ENCODE measurements at regions not wholly inside any gene's neighbourhood (a gene's known extent, or its start where the extent isn't known, plus 50 kb on each side); places are given as distances from the start of the nearest gene placed in this dataset.

DNA sequence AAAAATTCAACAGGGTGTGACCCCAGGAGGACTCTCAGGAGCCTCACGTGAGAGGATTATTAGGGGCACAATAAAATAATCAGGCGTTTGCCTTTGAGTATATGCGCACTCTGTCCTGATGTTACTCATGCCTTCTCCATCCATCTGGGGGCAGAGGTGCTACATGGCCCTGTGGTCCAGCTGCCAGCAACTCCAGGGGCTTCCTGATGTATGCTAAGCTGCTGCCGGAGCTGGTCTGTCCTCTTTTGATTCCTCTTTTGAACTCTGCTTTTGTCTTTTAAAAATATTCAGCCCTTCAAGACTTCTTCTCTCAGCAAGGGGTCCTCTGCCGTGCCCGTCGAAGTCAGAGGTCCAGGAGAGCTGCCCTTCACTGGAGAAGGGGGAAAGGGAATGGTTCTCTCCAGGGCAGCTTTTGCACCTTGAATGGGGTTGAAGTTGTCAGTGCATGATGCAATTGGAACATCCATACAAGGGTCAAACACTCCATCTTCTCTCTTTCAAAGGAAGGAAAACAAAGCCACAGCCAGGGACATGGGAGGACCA lies 431.4 kb downstream of the SHISA9 start:
- H3K4me1 ChIP-seq (ENCODE audit: control insufficient read depth, insufficient read depth, low read length): no peaks in the 10 kb centered on the region
- H3K27ac ChIP-seq (ENCODE audit: extremely low read depth, low read depth, low read length): no peak overlapping the region
- H3K36me3 ChIP-seq (ENCODE audit: control insufficient read depth in 2 of 2, insufficient read depth in 1 of 2, low read length in 2 of 2): no peaks in the 10 kb centered on the region
- TF ChIP-seq ZNF302 (tag by site-specific recombination; IDR thresholded peaks at IDR 0.05; ENCODE audit: low read depth) (no peak), ZNF366 (tag by site-specific recombination; conservative IDR thresholded peaks at IDR 0.05) (no peak), SCRT2 (tag by site-specific recombination; IDR thresholded peaks at IDR 0.05) (no peak), ZBTB20 (tag by site-specific recombination; IDR thresholded peaks at IDR 0.05) (no peak), ZNF140 (tag by site-specific recombination; IDR thresholded peaks at IDR 0.05) (no peak), ZNF585B (tag by site-specific recombination; IDR thresholded peaks at IDR 0.05) (no peak), ZNF626 (tag by site-specific recombination; IDR thresholded peaks at IDR 0.05) (no peak), ZNF776 (tag by site-specific recombination; IDR thresholded peaks at IDR 0.05; ENCODE audit: borderline replicate concordance) (no peak), ZNF10 (tag by site-specific recombination; IDR thresholded peaks at IDR 0.05) (no peak)
- TF ChIP-seq, protein P1, sequence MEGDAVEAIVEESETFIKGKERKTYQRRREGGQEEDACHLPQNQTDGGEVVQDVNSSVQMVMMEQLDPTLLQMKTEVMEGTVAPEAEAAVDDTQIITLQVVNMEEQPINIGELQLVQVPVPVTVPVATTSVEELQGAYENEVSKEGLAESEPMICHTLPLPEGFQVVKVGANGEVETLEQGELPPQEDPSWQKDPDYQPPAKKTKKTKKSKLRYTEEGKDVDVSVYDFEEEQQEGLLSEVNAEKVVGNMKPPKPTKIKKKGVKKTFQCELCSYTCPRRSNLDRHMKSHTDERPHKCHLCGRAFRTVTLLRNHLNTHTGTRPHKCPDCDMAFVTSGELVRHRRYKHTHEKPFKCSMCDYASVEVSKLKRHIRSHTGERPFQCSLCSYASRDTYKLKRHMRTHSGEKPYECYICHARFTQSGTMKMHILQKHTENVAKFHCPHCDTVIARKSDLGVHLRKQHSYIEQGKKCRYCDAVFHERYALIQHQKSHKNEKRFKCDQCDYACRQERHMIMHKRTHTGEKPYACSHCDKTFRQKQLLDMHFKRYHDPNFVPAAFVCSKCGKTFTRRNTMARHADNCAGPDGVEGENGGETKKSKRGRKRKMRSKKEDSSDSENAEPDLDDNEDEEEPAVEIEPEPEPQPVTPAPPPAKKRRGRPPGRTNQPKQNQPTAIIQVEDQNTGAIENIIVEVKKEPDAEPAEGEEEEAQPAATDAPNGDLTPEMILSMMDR (tag by site-specific recombination; IDR thresholded peaks at IDR 0.05): no peak
- TF ChIP-seq, protein P2, sequence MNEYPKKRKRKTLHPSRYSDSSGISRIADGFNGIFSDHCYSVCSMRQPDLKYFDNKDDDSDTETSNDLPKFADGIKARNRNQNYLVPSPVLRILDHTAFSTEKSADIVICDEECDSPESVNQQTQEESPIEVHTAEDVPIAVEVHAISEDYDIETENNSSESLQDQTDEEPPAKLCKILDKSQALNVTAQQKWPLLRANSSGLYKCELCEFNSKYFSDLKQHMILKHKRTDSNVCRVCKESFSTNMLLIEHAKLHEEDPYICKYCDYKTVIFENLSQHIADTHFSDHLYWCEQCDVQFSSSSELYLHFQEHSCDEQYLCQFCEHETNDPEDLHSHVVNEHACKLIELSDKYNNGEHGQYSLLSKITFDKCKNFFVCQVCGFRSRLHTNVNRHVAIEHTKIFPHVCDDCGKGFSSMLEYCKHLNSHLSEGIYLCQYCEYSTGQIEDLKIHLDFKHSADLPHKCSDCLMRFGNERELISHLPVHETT (tag by site-specific recombination; IDR thresholded peaks at IDR 0.05): no peak
- ChIA-PET POLR2A (no interaction called here), CTCF (no interaction called here)
- no peak overlapping the region for H3K4me3 ChIP-seq (ENCODE audit: low read depth, low read length)
- no peaks in the 10 kb centered on the region for H3K9me3 ChIP-seq (ENCODE audit: control insufficient read depth, insufficient read depth, low read depth, low read length)

DNA sequence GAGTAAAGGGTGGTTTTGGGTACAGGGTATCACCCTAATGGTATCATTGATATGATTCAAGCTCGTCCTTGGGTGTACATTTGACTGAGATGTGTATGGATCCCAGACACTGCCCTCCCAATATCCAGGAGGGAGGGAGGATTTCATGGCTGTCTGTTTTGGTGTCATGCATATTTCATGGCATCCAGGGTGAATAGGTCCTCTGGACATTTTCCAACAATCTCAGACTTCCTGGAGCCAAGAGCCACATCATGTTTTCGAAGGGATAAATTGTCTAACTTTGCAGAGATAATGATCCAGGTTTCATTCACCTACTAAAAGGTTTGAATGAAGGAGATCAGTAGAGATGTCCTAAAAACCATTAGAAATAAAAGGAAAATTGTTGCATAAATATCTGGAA lies 431.9 kb downstream of the SHISA9 start:
- Histone ChIP-seq H3K4me1 (ENCODE audit: control insufficient read depth, insufficient read depth, low read length) (no peaks in the 10 kb centered on the region), H3K36me3 (ENCODE audit: control insufficient read depth in 2 of 2, insufficient read depth in 1 of 2, low read length in 2 of 2) (no peaks in the 10 kb centered on the region), H3K9me3 (ENCODE audit: control insufficient read depth, insufficient read depth, low read depth, low read length) (no peaks in the 10 kb centered on the region), H3K4me3 (ENCODE audit: low read depth, low read length) (no peak overlapping the region), H3K27ac (ENCODE audit: extremely low read depth, low read depth, low read length) (no peak overlapping the region)
- ChIA-PET POLR2A (no interaction called here), CTCF (no interaction called here)
- TF ChIP-seq ZNF2 (tag by site-specific recombination; IDR thresholded peaks at IDR 0.05) (no peak), ZNF302 (tag by site-specific recombination; IDR thresholded peaks at IDR 0.05; ENCODE audit: low read depth) (no peak), ZNF132 (tag by site-specific recombination; IDR thresholded peaks at IDR 0.05; ENCODE audit: borderline replicate concordance) (no peak), KLF16 (tag by site-specific recombination; IDR thresholded peaks at IDR 0.05) (no peak)
- TF ChIP-seq, protein P3, sequence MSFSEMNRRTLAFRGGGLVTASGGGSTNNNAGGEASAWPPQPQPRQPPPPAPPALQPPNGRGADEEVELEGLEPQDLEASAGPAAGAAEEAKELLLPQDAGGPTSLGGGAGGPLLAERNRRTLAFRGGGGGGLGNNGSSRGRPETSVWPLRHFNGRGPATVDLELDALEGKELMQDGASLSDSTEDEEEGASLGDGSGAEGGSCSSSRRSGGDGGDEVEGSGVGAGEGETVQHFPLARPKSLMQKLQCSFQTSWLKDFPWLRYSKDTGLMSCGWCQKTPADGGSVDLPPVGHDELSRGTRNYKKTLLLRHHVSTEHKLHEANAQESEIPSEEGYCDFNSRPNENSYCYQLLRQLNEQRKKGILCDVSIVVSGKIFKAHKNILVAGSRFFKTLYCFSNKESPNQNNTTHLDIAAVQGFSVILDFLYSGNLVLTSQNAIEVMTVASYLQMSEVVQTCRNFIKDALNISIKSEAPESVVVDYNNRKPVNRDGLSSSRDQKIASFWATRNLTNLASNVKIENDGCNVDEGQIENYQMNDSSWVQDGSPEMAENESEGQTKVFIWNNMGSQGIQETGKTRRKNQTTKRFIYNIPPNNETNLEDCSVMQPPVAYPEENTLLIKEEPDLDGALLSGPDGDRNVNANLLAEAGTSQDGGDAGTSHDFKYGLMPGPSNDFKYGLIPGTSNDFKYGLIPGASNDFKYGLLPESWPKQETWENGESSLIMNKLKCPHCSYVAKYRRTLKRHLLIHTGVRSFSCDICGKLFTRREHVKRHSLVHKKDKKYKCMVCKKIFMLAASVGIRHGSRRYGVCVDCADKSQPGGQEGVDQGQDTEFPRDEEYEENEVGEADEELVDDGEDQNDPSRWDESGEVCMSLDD (tag by site-specific recombination; IDR thresholded peaks at IDR 0.05): no peak
- TF ChIP-seq, protein P4, sequence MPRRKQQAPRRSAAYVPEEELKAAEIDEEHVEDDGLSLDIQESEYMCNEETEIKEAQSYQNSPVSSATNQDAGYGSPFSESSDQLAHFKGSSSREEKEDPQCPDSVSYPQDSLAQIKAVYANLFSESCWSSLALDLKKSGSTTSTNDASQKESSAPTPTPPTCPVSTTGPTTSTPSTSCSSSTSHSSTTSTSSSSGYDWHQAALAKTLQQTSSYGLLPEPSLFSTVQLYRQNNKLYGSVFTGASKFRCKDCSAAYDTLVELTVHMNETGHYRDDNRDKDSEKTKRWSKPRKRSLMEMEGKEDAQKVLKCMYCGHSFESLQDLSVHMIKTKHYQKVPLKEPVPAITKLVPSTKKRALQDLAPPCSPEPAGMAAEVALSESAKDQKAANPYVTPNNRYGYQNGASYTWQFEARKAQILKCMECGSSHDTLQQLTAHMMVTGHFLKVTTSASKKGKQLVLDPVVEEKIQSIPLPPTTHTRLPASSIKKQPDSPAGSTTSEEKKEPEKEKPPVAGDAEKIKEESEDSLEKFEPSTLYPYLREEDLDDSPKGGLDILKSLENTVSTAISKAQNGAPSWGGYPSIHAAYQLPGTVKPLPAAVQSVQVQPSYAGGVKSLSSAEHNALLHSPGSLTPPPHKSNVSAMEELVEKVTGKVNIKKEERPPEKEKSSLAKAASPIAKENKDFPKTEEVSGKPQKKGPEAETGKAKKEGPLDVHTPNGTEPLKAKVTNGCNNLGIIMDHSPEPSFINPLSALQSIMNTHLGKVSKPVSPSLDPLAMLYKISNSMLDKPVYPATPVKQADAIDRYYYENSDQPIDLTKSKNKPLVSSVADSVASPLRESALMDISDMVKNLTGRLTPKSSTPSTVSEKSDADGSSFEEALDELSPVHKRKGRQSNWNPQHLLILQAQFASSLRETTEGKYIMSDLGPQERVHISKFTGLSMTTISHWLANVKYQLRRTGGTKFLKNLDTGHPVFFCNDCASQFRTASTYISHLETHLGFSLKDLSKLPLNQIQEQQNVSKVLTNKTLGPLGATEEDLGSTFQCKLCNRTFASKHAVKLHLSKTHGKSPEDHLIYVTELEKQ (tag by site-specific recombination; IDR thresholded peaks at IDR 0.05; ENCODE audit: borderline replicate concordance): no peak
- TF ChIP-seq, protein P5, sequence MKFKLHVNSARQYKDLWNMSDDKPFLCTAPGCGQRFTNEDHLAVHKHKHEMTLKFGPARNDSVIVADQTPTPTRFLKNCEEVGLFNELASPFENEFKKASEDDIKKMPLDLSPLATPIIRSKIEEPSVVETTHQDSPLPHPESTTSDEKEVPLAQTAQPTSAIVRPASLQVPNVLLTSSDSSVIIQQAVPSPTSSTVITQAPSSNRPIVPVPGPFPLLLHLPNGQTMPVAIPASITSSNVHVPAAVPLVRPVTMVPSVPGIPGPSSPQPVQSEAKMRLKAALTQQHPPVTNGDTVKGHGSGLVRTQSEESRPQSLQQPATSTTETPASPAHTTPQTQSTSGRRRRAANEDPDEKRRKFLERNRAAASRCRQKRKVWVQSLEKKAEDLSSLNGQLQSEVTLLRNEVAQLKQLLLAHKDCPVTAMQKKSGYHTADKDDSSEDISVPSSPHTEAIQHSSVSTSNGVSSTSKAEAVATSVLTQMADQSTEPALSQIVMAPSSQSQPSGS (tag by site-specific recombination; IDR thresholded peaks at IDR 0.05; ENCODE audit: low read depth): no peak
